Heart left ventricle (tissue), 13 donors: ENCODE measurements at regions not wholly inside any gene's neighbourhood (a gene's known extent, or its start where the extent isn't known, plus 50 kb on each side); places are given as distances from the start of the nearest gene placed in this dataset.

Experiments
- CTCF ChIP-seq, 12 donors: fragments of 200-600 bp; sonication (generic) in 4 of 12; IDR thresholded peaks; one replicate each; pipeline versions ENCODE4 v1.5.0 to v1.8.0; 2018 to 2022; ENCODE audit warnings: antibody characterized with exemption in 12 of 12, mild to moderate bottlenecking in 5 of 12
- POLR2A ChIP-seq, 2 donors: fragments of 450-650 bp; IDR thresholded peaks; one replicate each; pipeline ENCODE4 v1.6.1; 2017; ENCODE audit warnings: antibody characterized with exemption in 2 of 2, mild to moderate bottlenecking in 2 of 2, moderate library complexity in 2 of 2
- donor health status: ischemic (EF 13 %, LVEDD 7.1; RV severe dilation, severe dysfunction).
- donor health status: DM: no; HTN: yes; CAD: no.
- donor health status: DM: no; HTN: no; CAD: no.
- donor health status: ischemic (EF 25% LVEDD 6.9; RV normal size, moderate dysfunction).
- donor health status: ischemic (EF 25% LVEDD 5.7; RV mildly dilated, moderate dysfunction).
- donor health status: ischemic (EF 35%, LVEDD 5.7; RV mildly dilated, moderate dysfunction).
- donor health status: nonischemic (EF 11% LVEDD 7.7; RV severe dilation, severe dysfunction).
- donor health status: DM: yes; HTN: yes; CAD: no.
- donor health status: PGD.
- donor health status: ischemic (EF 29% LVEDD 5.4; RV normal size, mild dysfunction).
- donor health status: nonischemic (EF 23%, LVEDD 6.1; RV moderate dilation, normal function).

- TF ChIP-seq POLR2A (IDR thresholded peaks at IDR 0.05), result no peak
- no peak for TF ChIP-seq CTCF (IDR thresholded peaks at IDR 0.05)
Observed at GRCh38 chr2:145078923-145079322, 559.0 kb upstream of the ZEB2 start.
